Neural cell (in vitro differentiated cells): ENCODE measurements at regions not wholly inside any gene's neighbourhood (a gene's known extent, or its start where the extent isn't known, plus 50 kb on each side); places are given as distances from the start of the nearest gene placed in this dataset.
A peak's percentile ranks its signal among the peaks of the same experiment; 100 is the strongest.

Experiments
- H2AFZ ChIP-seq: fragments of 200-600, 300-800 bp; sonication (generic), shearing (Covaris generic); 2 replicates; pipeline ENCODE4 v1.6.0; 2014; ENCODE audit warnings: low read depth, mild to moderate bottlenecking, antibody characterized with exemption, low read length, moderate library complexity
- H3F3A ChIP-seq: fragments of 200-600 bp; shearing (Covaris generic); 2 replicates; pipeline ENCODE4 v1.6.1; 2016; ENCODE audit warnings: mild to moderate bottlenecking, moderate library complexity, mixed read lengths, antibody characterized with exemption, low read length; ENCODE audit not compliant: insufficient read depth, poor library complexity, severe bottlenecking
- H3K27ac ChIP-seq: fragments of 200-600, 300-800 bp; sonication (generic), shearing (Covaris generic); 2 replicates; pipeline ENCODE4 v1.5.1; 2014; ENCODE audit warnings: mild to moderate bottlenecking, low read length, moderate library complexity
- H3K27me3 ChIP-seq: fragments of 300-800, 200-600 bp; sonication (generic), shearing (Covaris generic); 2 replicates; pipeline ENCODE4 v1.6.0; 2014; ENCODE audit warnings: mild to moderate bottlenecking, low read depth, low read length, moderate library complexity; ENCODE audit not compliant: insufficient read depth
- H3K36me3 ChIP-seq: fragments of 300-800, 200-600 bp; sonication (generic), shearing (Covaris generic); 2 replicates; pipeline ENCODE4 v1.5.1; 2014; ENCODE audit warnings: mild to moderate bottlenecking, antibody characterized with exemption, low read length, moderate library complexity; ENCODE audit not compliant: insufficient read depth
- H3K4me2 ChIP-seq: fragments of 300-800, 200-600 bp; sonication (generic), shearing (Covaris generic); 2 replicates; pipeline ENCODE4 v1.6.0; 2014; ENCODE audit warnings: mild to moderate bottlenecking, low read length
- H3K4me3 ChIP-seq: fragments of 300-800, 200-600 bp; sonication (generic), shearing (Covaris generic); 2 replicates; pipeline ENCODE4 v1.5.1; 2014; ENCODE audit warnings: mild to moderate bottlenecking, low read length, moderate library complexity
- H3K79me2 ChIP-seq: fragments of 200-600 bp; shearing (Covaris generic); replicated peaks from 2 replicates; pipeline ENCODE4 v1.6.0; 2014; ENCODE audit warnings: mild to moderate bottlenecking, low read length, moderate library complexity; ENCODE audit not compliant: insufficient read depth
- H3K9ac ChIP-seq: fragments of 300-800, 200-600 bp; sonication (generic), shearing (Covaris generic); 2 replicates; pipeline ENCODE4 v1.6.1; 2016; ENCODE audit warnings: mild to moderate bottlenecking, low read length, mixed read lengths
- H3K9me2 ChIP-seq: fragments of 200-600 bp; shearing (Covaris generic); 2 replicates; pipeline ENCODE4 v1.6.1; 2016; ENCODE audit warnings: mild to moderate bottlenecking, low read length, mixed read lengths; ENCODE audit not compliant: insufficient read depth
- H3K9me3 ChIP-seq: fragments of 200-600, 300-800 bp; sonication (generic), shearing (Covaris generic); 2 replicates; pipeline ENCODE4 v1.6.1; 2016; ENCODE audit warnings: mild to moderate bottlenecking, mixed run types, low read length, moderate library complexity, mixed read lengths
- H4K20me1 ChIP-seq: fragments of 200-600 bp; shearing (Covaris generic); 2 replicates; pipeline ENCODE4 v1.6.1; 2016; ENCODE audit warnings: mild to moderate bottlenecking, mixed run types; ENCODE audit not compliant: insufficient read depth
- EP300 ChIP-seq: fragments of 450-650 bp; conservative IDR thresholded peaks from 2 replicates; pipeline ENCODE4 v1.6.1; 2014; ENCODE audit warnings: antibody characterized with exemption, mild to moderate bottlenecking, moderate library complexity; ENCODE audit not compliant: poor library complexity, severe bottlenecking
- EZH2 ChIP-seq: fragments of 200-600, 300-800 bp; shearing (Covaris generic), sonication (generic); IDR thresholded peaks from 2 replicates; pipeline ENCODE4 v1.6.1; 2014; ENCODE audit warnings: antibody characterized with exemption, low read length, borderline replicate concordance, mild to moderate bottlenecking; ENCODE audit not compliant: insufficient read depth, poor library complexity, severe bottlenecking
- MXI1 ChIP-seq: fragments of 450-650 bp; conservative IDR thresholded peaks from 2 replicates; pipeline ENCODE4 v1.6.1; 2014; ENCODE audit warnings: antibody characterized with exemption, mild to moderate bottlenecking; ENCODE audit not compliant: poor library complexity, severe bottlenecking
- POLR2AphosphoS5 ChIP-seq: IDR thresholded peaks from 2 replicates; pipeline ENCODE4 v1.6.1; 2012
- RAD21 ChIP-seq: fragments of 450-650 bp; conservative IDR thresholded peaks from 2 replicates; pipeline ENCODE4 v1.6.1; 2014; ENCODE audit warnings: antibody characterized with exemption, mild to moderate bottlenecking, moderate library complexity
- SMC3 ChIP-seq: fragments of 450-650 bp; conservative IDR thresholded peaks from 2 replicates; pipeline ENCODE4 v1.6.1; 2014; ENCODE audit warnings: antibody characterized with exemption, mild to moderate bottlenecking, moderate library complexity; ENCODE audit not compliant: poor library complexity
- TAF1 ChIP-seq: IDR thresholded peaks from 2 replicates; pipeline ENCODE4 v1.6.1; 2012; ENCODE audit warnings: low read depth
- TF ChIP-seq, protein P1 (sequence below): IDR thresholded peaks from 2 replicates; pipeline ENCODE4 v1.6.1; 2012; ENCODE audit warnings: borderline replicate concordance
- TF ChIP-seq, protein P2 (sequence below): fragments of 450-650 bp; IDR thresholded peaks from 2 replicates; pipeline ENCODE4 v1.5.1; 2014; ENCODE audit warnings: antibody characterized with exemption, mild to moderate bottlenecking, moderate library complexity; ENCODE audit not compliant: poor library complexity, severe bottlenecking

DNA sequence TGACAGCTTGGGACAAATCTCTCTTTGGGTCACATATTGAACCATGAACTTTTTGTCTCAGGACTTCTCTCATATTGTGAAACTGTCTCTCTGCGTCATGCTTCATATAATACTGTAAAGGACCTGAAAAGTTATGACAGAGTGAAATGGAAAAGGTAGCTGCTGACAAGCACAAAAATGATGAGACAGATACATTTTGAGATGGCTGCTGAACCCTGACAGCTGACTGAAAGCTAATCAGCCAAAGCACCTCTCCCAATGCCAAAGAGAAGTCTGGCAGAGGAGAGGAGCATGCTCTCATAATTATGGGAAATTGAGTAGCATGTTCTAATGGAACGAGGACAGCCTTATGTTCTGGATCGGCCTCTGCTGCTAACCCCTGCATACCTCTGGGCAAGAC is 873.4 kb upstream of the ADGRL3 start:
- no peak overlapping the region for H2AFZ ChIP-seq
- H3K9me3 ChIP-seq = no peaks in the 10 kb centered on the region
- H3K27ac ChIP-seq = peak overlapping the region; percentile 34
- no peak overlapping the region for H3K4me3 ChIP-seq
- H3K36me3 ChIP-seq = no peaks in the 10 kb centered on the region
- no peaks in the 10 kb centered on the region for H3K27me3 ChIP-seq
- no peak overlapping the region for H3K9ac ChIP-seq
- no peak overlapping the region for H3K4me2 ChIP-seq
- no peak for TF ChIP-seq SMC3
- peak; percentile 94 for TF ChIP-seq EP300
- no peak for TF ChIP-seq MXI1
- TF ChIP-seq, protein P1, sequence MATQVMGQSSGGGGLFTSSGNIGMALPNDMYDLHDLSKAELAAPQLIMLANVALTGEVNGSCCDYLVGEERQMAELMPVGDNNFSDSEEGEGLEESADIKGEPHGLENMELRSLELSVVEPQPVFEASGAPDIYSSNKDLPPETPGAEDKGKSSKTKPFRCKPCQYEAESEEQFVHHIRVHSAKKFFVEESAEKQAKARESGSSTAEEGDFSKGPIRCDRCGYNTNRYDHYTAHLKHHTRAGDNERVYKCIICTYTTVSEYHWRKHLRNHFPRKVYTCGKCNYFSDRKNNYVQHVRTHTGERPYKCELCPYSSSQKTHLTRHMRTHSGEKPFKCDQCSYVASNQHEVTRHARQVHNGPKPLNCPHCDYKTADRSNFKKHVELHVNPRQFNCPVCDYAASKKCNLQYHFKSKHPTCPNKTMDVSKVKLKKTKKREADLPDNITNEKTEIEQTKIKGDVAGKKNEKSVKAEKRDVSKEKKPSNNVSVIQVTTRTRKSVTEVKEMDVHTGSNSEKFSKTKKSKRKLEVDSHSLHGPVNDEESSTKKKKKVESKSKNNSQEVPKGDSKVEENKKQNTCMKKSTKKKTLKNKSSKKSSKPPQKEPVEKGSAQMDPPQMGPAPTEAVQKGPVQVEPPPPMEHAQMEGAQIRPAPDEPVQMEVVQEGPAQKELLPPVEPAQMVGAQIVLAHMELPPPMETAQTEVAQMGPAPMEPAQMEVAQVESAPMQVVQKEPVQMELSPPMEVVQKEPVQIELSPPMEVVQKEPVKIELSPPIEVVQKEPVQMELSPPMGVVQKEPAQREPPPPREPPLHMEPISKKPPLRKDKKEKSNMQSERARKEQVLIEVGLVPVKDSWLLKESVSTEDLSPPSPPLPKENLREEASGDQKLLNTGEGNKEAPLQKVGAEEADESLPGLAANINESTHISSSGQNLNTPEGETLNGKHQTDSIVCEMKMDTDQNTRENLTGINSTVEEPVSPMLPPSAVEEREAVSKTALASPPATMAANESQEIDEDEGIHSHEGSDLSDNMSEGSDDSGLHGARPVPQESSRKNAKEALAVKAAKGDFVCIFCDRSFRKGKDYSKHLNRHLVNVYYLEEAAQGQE = no peak
- no peak for TF ChIP-seq RAD21
- TF ChIP-seq, protein P2, sequence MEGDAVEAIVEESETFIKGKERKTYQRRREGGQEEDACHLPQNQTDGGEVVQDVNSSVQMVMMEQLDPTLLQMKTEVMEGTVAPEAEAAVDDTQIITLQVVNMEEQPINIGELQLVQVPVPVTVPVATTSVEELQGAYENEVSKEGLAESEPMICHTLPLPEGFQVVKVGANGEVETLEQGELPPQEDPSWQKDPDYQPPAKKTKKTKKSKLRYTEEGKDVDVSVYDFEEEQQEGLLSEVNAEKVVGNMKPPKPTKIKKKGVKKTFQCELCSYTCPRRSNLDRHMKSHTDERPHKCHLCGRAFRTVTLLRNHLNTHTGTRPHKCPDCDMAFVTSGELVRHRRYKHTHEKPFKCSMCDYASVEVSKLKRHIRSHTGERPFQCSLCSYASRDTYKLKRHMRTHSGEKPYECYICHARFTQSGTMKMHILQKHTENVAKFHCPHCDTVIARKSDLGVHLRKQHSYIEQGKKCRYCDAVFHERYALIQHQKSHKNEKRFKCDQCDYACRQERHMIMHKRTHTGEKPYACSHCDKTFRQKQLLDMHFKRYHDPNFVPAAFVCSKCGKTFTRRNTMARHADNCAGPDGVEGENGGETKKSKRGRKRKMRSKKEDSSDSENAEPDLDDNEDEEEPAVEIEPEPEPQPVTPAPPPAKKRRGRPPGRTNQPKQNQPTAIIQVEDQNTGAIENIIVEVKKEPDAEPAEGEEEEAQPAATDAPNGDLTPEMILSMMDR = no peak
- no peak for TF ChIP-seq TAF1
- no peak for TF ChIP-seq EZH2
- peak; percentile 64 for TF ChIP-seq POLR2AphosphoS5
- H4K20me1 ChIP-seq = no peaks in the 10 kb centered on the region
- no peaks in the 10 kb centered on the region for H3K79me2 ChIP-seq
- no peaks in the 10 kb centered on the region for H3K9me2 ChIP-seq
- peaks cover 6% of the 10 kb centered on the region for H3F3A ChIP-seq

DNA sequence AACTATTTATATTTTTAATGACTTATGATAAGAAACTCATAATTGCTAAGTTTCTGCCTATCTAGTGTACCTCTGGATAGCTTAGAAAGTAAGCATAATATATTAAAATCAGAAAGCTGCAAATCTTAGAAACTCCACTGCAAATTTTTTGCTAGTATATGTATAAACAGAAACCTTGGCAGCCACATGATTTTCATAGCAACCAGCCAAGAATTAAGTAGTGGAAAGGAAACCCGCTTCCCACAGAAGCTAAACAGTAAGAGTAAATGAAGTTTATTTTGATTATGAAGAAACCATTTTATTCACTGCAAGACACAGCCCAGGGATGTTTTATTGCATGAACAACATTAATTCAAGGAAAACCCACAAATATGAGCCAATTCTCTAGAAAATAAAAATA is 872.5 kb upstream of the ADGRL3 start:
- Histone ChIP-seq H3K4me2 (no peak overlapping the region), H3K9me2 (no peaks in the 10 kb centered on the region), H3K9ac (no peak overlapping the region), H3K9me3 (no peaks in the 10 kb centered on the region), H3K36me3 (no peaks in the 10 kb centered on the region), H3F3A (peaks cover 6% of the 10 kb centered on the region), H3K27me3 (no peaks in the 10 kb centered on the region), H2AFZ (no peak overlapping the region), H3K27ac (no peak overlapping the region), H3K4me3 (no peak overlapping the region), H4K20me1 (no peaks in the 10 kb centered on the region), H3K79me2 (no peaks in the 10 kb centered on the region)
- TF ChIP-seq, protein P1 = no peak
- TF ChIP-seq POLR2AphosphoS5 = no peak
- no peak for TF ChIP-seq EZH2
